Mesodermal cell (in vitro differentiated cells): ENCODE measurements at regions not wholly inside any gene's neighbourhood (a gene's known extent, or its start where the extent isn't known, plus 50 kb on each side); places are given as distances from the start of the nearest gene placed in this dataset.
A peak's percentile ranks its signal among the peaks of the same experiment; 100 is the strongest.

Experiments
- H3K27ac ChIP-seq: 2 replicates; pipeline ENCODE4 v1.7.0; 2013; ENCODE audit warnings: mild to moderate bottlenecking, low read depth, low read length, moderate library complexity; ENCODE audit not compliant: severe bottlenecking
- H3K36me3 ChIP-seq: 2 replicates; pipeline ENCODE4 v1.7.1; 2013; ENCODE audit warnings: mild to moderate bottlenecking, low read length, moderate library complexity; ENCODE audit not compliant: control insufficient read depth, insufficient read depth
- H3K4me1 ChIP-seq: one replicate; pipeline ENCODE4 v1.7.1; 2013; ENCODE audit warnings: mild to moderate bottlenecking, low read length; ENCODE audit not compliant: insufficient read depth, control insufficient read depth, poor library complexity, severe bottlenecking
- H3K4me3 ChIP-seq: 2 replicates; pipeline ENCODE4 v1.7.0; 2013; ENCODE audit warnings: low read length, control low read depth, mild to moderate bottlenecking; ENCODE audit not compliant: insufficient read depth, poor library complexity, severe bottlenecking; ENCODE audit errors: extremely low read depth
- H3K9me3 ChIP-seq: 2 replicates; pipeline ENCODE4 v1.7.1; 2013; ENCODE audit warnings: mild to moderate bottlenecking, low read length, moderate library complexity; ENCODE audit not compliant: control insufficient read depth
- WGBS, 2 experiments: methylation state at CpG; one replicate each; pipeline ENCODE4 v1.1.5; 2013; ENCODE audit warnings: missing lambda C conversion rate in 2 of 2; ENCODE audit not compliant: insufficient coverage in 2 of 2; 5-methylcytosine and 5-hydroxymethylcytosine counted together

DNA sequence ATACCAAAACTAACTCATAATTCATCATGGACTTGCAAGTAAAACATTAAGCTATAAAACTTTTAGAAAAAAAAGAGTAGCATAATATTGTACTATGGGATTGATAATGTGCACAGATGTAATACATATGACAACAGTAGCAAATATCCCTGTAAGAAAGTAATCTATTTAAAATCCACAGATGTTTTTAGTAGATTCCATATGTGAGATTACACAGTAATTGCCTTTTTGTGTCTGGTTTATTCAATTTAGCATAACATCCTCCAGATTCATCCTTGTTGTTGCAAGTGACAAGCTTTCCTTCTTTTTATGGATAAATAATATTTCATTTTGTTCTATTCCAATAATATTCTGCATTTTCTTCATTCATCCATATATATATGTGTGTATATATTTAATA lies 278.2 kb upstream of the LRRTM4 start:
- no peaks in the 10 kb centered on the region for H3K9me3 ChIP-seq

GRCh38 chr2:77807531-77808215 lies 285.5 kb upstream of the LRRTM4 start:
- Histone ChIP-seq H3K4me1 (no peaks in the 10 kb centered on the region), H3K9me3 (peaks cover 12% of the 10 kb centered on the region), H3K36me3 (no peaks in the 10 kb centered on the region), H3K4me3 (no peak overlapping the region), H3K27ac (peak overlapping the region; percentile 39)
- 69 to 100% methylated on average over 2 of the region's 7 CpGs for WGBS, 2 experiments

More for the DNA sequence above, 278.2 kb upstream of the LRRTM4 start:
- H3K36me3 ChIP-seq: no peaks in the 10 kb centered on the region
- no peaks in the 10 kb centered on the region for H3K4me1 ChIP-seq
- no peak overlapping the region for H3K4me3 ChIP-seq
- H3K27ac ChIP-seq: no peak overlapping the region

- H3K9me3 ChIP-seq: peaks cover 12% of the 10 kb centered on the region
- H3K27ac ChIP-seq: no peak overlapping the region
- H3K4me1 ChIP-seq: no peaks in the 10 kb centered on the region
- WGBS, 2 experiments: 93 to 100% methylated on average over 4 of the region's 6 CpGs
- no peaks in the 10 kb centered on the region for H3K36me3 ChIP-seq
- H3K4me3 ChIP-seq: no peak overlapping the region
Observed at GRCh38 chr2:77808599-77808998, 286.4 kb upstream of the LRRTM4 start.

GRCh38 chr2:77813599-77813998 lies 291.4 kb upstream of the LRRTM4 start:
- no peaks in the 10 kb centered on the region for H3K36me3 ChIP-seq
- peaks cover under 1% of the 10 kb centered on the region for H3K9me3 ChIP-seq
- H3K27ac ChIP-seq: no peak overlapping the region
- H3K4me1 ChIP-seq: no peaks in the 10 kb centered on the region
- H3K4me3 ChIP-seq: no peak overlapping the region

GRCh38 chr2:77816618-77817017 lies 294.4 kb upstream of the LRRTM4 start:
- no peak overlapping the region for H3K4me3 ChIP-seq
- 100% methylated on average over 1 of the region's 1 CpG; no CpG with 5 or more reads in 1 of the 2 experiments for WGBS, 2 experiments
- H3K27ac ChIP-seq: no peak overlapping the region
- no peaks in the 10 kb centered on the region for H3K9me3 ChIP-seq
- no peaks in the 10 kb centered on the region for H3K36me3 ChIP-seq
- no peaks in the 10 kb centered on the region for H3K4me1 ChIP-seq

- Histone ChIP-seq H3K4me3 (no peak overlapping the region), H3K27ac (no peak overlapping the region), H3K36me3 (no peaks in the 10 kb centered on the region), H3K4me1 (no peaks in the 10 kb centered on the region), H3K9me3 (no peaks in the 10 kb centered on the region)
Observed at GRCh38 chr2:77818186-77818585, 296.0 kb upstream of the LRRTM4 start.

GRCh38 chr2:77823028-77823427 lies 300.9 kb upstream of the LRRTM4 start:
- no CpG with 5 or more reads among the region's 2 CpGs for WGBS, 2 experiments
- Histone ChIP-seq H3K4me3 (no peak overlapping the region), H3K27ac (no peak overlapping the region), H3K4me1 (no peaks in the 10 kb centered on the region), H3K36me3 (no peaks in the 10 kb centered on the region), H3K9me3 (peaks cover 3% of the 10 kb centered on the region)

GRCh38 chr2:77831060-77831459 lies 308.9 kb upstream of the LRRTM4 start:
- Histone ChIP-seq H3K27ac (no peak overlapping the region), H3K4me3 (no peak overlapping the region), H3K9me3 (peaks cover 38% of the 10 kb centered on the region), H3K4me1 (no peaks in the 10 kb centered on the region), H3K36me3 (no peaks in the 10 kb centered on the region)
- WGBS, 2 experiments: 88 to 100% methylated on average over 1 to 2 of the region's 2 CpGs

- no CpG with 5 or more reads among the region's 1 CpG for WGBS, 2 experiments
- H3K9me3 ChIP-seq: peaks cover 38% of the 10 kb centered on the region
- H3K27ac ChIP-seq: no peak overlapping the region
- H3K4me3 ChIP-seq: no peak overlapping the region
- H3K4me1 ChIP-seq: no peaks in the 10 kb centered on the region
- H3K36me3 ChIP-seq: no peaks in the 10 kb centered on the region
Observed at GRCh38 chr2:77831471-77831870, 309.3 kb upstream of the LRRTM4 start.

DNA sequence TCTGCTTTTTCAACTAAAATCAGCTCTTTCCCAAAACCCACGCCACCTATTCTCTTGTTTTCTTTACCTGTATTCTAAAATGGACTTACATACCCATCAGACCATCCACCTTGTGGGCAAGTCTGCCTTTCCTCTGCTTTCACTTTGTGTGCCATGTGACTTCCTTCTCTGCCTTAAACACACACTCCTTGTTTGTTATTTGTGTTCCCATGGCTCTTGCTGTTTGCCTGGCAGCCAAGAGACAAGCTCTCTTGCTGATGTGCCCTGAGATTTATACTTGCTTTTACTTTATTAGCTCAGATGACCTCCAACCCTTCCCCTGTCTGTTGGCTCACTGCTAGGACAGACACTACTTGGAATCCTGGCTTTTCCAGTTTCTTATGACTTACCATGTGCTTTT lies 309.7 kb upstream of the LRRTM4 start:
- Histone ChIP-seq H3K27ac (no peak overlapping the region), H3K9me3 (peaks cover 39% of the 10 kb centered on the region), H3K4me1 (no peaks in the 10 kb centered on the region), H3K36me3 (no peaks in the 10 kb centered on the region), H3K4me3 (no peak overlapping the region)
- WGBS, 2 experiments: 91 to 92% methylated on average over 1 of the region's 1 CpG

DNA sequence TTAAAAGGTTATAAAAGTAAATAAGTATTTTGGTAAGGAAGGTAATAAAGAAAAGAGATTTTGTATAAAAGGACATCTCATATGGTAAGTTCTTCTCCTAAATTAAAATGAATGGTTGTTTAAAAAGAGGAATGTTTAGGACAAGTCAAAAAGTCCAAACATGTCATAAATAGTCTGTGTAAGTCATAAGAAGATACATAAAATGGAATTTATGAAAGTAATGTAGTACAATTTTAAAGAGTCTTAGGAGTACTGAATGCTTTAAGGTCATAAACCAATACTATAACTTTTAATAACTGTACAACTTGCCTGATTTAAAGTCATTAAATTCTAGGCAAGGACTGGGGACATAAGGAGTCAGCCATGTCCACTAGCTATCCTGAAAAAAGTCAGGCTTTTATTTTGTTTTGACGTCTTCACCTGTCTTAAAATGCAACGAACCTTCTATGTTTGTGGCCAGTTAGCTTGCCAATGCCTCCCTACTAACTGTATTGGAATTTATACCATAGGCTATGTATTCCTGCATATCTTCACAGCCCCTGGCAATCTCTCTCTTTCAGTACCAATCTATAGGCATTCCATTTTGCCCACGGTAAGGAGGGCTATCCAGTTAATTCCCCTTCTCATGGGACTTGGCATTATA lies 312.3 kb upstream of the LRRTM4 start:
- peaks cover 43% of the 10 kb centered on the region for H3K9me3 ChIP-seq
- H3K4me1 ChIP-seq: no peaks in the 10 kb centered on the region
- H3K36me3 ChIP-seq: no peaks in the 10 kb centered on the region
- 69 to 71% methylated on average over 2 to 3 of the region's 3 CpGs for WGBS, 2 experiments
- H3K27ac ChIP-seq: no peak overlapping the region
- no peak overlapping the region for H3K4me3 ChIP-seq
